Heart left ventricle (tissue), 16 donors: ENCODE measurements at regions not wholly inside any gene's neighbourhood (a gene's known extent, or its start where the extent isn't known, plus 50 kb on each side); places are given as distances from the start of the nearest gene placed in this dataset.

Experiments used
- ATAC-seq, 4 donors: fragments of 200-7000 bp; cut with Tn5 transposase; one replicate each; pipeline ENCODE4 v1.9.1; 2020 to 2022; ENCODE audit warnings: moderate library complexity in 4 of 4, mild to moderate bottlenecking in 3 of 4, moderate number of reproducible peaks in 1 of 4
- DNase-seq, 5 donors: peaks; one replicate each; pipeline ENCODE4 v3.0.0-alpha.2; 2020
- H3K27ac ChIP-seq, 12 donors: fragments of 200-600 bp; sonication (generic) in 4 of 12; one replicate each; pipeline versions ENCODE4 v1.5.0 to v1.8.0; 2016 to 2022; ENCODE audit warnings: mild to moderate bottlenecking in 2 of 12
- H3K27me3 ChIP-seq, 9 donors: fragments of 200-600 bp; sonication (generic) in 2 of 9; one replicate each; pipeline versions ENCODE4 v1.5.1 to v1.8.0; 2016 to 2022; ENCODE audit warnings: mild to moderate bottlenecking in 3 of 9
- H3K36me3 ChIP-seq, 9 donors: fragments of 200-600 bp; sonication (generic) in 2 of 9; one replicate each; pipeline versions ENCODE4 v1.5.0 to v1.8.0; 2018 to 2022; ENCODE audit warnings: mild to moderate bottlenecking in 2 of 9
- H3K4me1 ChIP-seq, 12 donors: fragments of 200-600 bp; sonication (generic) in 4 of 12; one replicate each; pipeline versions ENCODE4 v1.5.0 to v1.8.0; 2016 to 2022; ENCODE audit warnings: mild to moderate bottlenecking in 3 of 12
- H3K4me3 ChIP-seq, 12 donors: fragments of 200-600 bp; sonication (generic) in 4 of 12; one replicate each; pipeline versions ENCODE4 v1.5.0 to v1.8.0; 2017 to 2022; ENCODE audit warnings: mild to moderate bottlenecking in 9 of 12, moderate library complexity in 4 of 12
- H3K9me3 ChIP-seq, 12 donors: fragments of 200-600 bp; sonication (generic) in 4 of 12; one replicate each; pipeline versions ENCODE4 v1.5.0 to v1.8.0; 2016 to 2022; ENCODE audit warnings: mild to moderate bottlenecking in 1 of 12
- CTCF ChIP-seq, 12 donors: fragments of 200-600 bp; sonication (generic) in 4 of 12; IDR thresholded peaks; one replicate each; pipeline versions ENCODE4 v1.5.0 to v1.8.0; 2018 to 2022; ENCODE audit warnings: antibody characterized with exemption in 12 of 12, mild to moderate bottlenecking in 5 of 12
- POLR2A ChIP-seq, 2 donors: fragments of 450-650 bp; IDR thresholded peaks; one replicate each; pipeline ENCODE4 v1.6.1; 2017; ENCODE audit warnings: antibody characterized with exemption in 2 of 2, mild to moderate bottlenecking in 2 of 2, moderate library complexity in 2 of 2
- WGBS, 4 donors: extraction: QIAGEN DNeasy Blood & Tissue Kit in 2 of 4; methylation state at CpG; one replicate each; pipeline versions ENCODE4 v1.1.5 to v1.1.7; 2013 to 2018; 5-methylcytosine and 5-hydroxymethylcytosine counted together
- intact Hi-C, 10 donors: fragments of 100-400 bp; cut with DNase I; formaldehyde crosslinking; loops; one replicate each; pipeline versions ENCODE4 v1.11.1 to v1.14.2; 2022
- donor health status: ischemic (EF 13 %, LVEDD 7.1; RV severe dilation, severe dysfunction).
- donor health status: healthy with polysubstance abuse.
- donor health status: DM: no; HTN: yes; CAD: no.
- donor health status: DM: no; HTN: no; CAD: no.
- donor health status: ischemic (EF 25% LVEDD 6.9; RV normal size, moderate dysfunction).
- donor health status: ischemic (EF 25% LVEDD 5.7; RV mildly dilated, moderate dysfunction).
- donor health status: healthy.
- donor health status: DM: yes; HTN: yes; CAD: no.
- donor health status: ischemic (EF 35%, LVEDD 5.7; RV mildly dilated, moderate dysfunction).
- donor health status: nonischemic (EF 11% LVEDD 7.7; RV severe dilation, severe dysfunction).
- donor health status: DM: yes; HTN: yes; CAD: no.
- donor health status: PGD.
- donor health status: ischemic (EF 29% LVEDD 5.4; RV normal size, mild dysfunction).
- donor health status: nonischemic (EF 23%, LVEDD 6.1; RV moderate dilation, normal function).

- TF ChIP-seq POLR2A (IDR thresholded peaks at IDR 0.05): no peak
- no peak for ATAC-seq
- intact Hi-C loops: no loop called here
- 33 to 44% (median 37%) methylated on average over 3 of the region's 3 CpGs for WGBS, 4 donors
- H3K36me3 ChIP-seq: no peaks in the 10 kb centered on the region
- no peak overlapping the region for H3K4me3 ChIP-seq
- H3K9me3 ChIP-seq: no peaks in the 10 kb centered on the region
- no peaks in the 10 kb centered on the region for H3K4me1 ChIP-seq
- no peaks in the 10 kb centered on the region for H3K27me3 ChIP-seq
- no peak overlapping the region for H3K27ac ChIP-seq
- no peak for DNase-seq
Measured at GRCh38 chr4:187017147-187017546, 293.5 kb upstream of the FAT1 start.

GRCh38 chr4:187019896-187020295, 296.2 kb upstream of the FAT1 start:
- WGBS, 4 donors: 42 to 52% (median 49%) methylated on average over 8 of the region's 8 CpGs
- no peak for TF ChIP-seq POLR2A (IDR thresholded peaks at IDR 0.05)
- no peak for TF ChIP-seq CTCF (IDR thresholded peaks at IDR 0.05)
- Histone ChIP-seq H3K9me3 (no peaks in the 10 kb centered on the region), H3K4me1 (no peaks in the 10 kb centered on the region), H3K36me3 (no peaks in the 10 kb centered on the region), H3K27me3 (no peaks in the 10 kb centered on the region), H3K27ac (no peak overlapping the region), H3K4me3 (no peak overlapping the region)
- no peak for DNase-seq
- intact Hi-C loops: no loop called here
- ATAC-seq: no peak

GRCh38 chr4:187020676-187021075, 297.0 kb upstream of the FAT1 start:
- TF ChIP-seq POLR2A (IDR thresholded peaks at IDR 0.05) (no peak), CTCF (IDR thresholded peaks at IDR 0.05) (no peak)
- intact Hi-C loops: no loop called here
- H3K27me3 ChIP-seq: no peaks in the 10 kb centered on the region
- H3K9me3 ChIP-seq: no peaks in the 10 kb centered on the region
- WGBS, 4 donors: 81 to 87% (median 84%) methylated on average over 2 of the region's 2 CpGs
- no peak overlapping the region for H3K4me3 ChIP-seq
- no peak overlapping the region for H3K27ac ChIP-seq
- DNase-seq (no peak), ATAC-seq (no peak)
- H3K4me1 ChIP-seq: no peaks in the 10 kb centered on the region
- H3K36me3 ChIP-seq: no peaks in the 10 kb centered on the region

- TF ChIP-seq CTCF (IDR thresholded peaks at IDR 0.05) (no peak), POLR2A (IDR thresholded peaks at IDR 0.05) (no peak)
- Histone ChIP-seq H3K36me3 (no peaks in the 10 kb centered on the region), H3K4me3 (no peak overlapping the region), H3K4me1 (no peaks in the 10 kb centered on the region), H3K9me3 (peaks cover 0 to 3% (median 0%) of the 10 kb centered on the region in 12 donors), H3K27ac (no peak overlapping the region), H3K27me3 (no peaks in the 10 kb centered on the region)
- intact Hi-C loops: no loop called here
- WGBS, 4 donors: 82 to 86% (median 86%) methylated on average over 6 of the region's 6 CpGs
- DNase-seq: no peak
- ATAC-seq: no peak
Measured at GRCh38 chr4:187021436-187022205, 298.0 kb upstream of the FAT1 start.

GRCh38 chr4:187027272-187027671, 303.6 kb upstream of the FAT1 start:
- H3K9me3 ChIP-seq: peaks cover 0 to 11% (median 0%) of the 10 kb centered on the region in 12 donors

More at GRCh38 chr4:187027272-187027671, 303.6 kb upstream of the FAT1 start:
- no peaks in the 10 kb centered on the region for H3K36me3 ChIP-seq
- no peaks in the 10 kb centered on the region for H3K4me1 ChIP-seq
- no peak overlapping the region for H3K27ac ChIP-seq
- WGBS, 4 donors: 43 to 52% (median 46%) methylated on average over 6 of the region's 6 CpGs
- peak in 2 of 5 donors; percentile 17 to 26 for DNase-seq
- ATAC-seq: no peak
- no peak overlapping the region for H3K4me3 ChIP-seq
- H3K27me3 ChIP-seq: no peaks in the 10 kb centered on the region
- intact Hi-C loops: no loop called here
- TF ChIP-seq POLR2A (IDR thresholded peaks at IDR 0.05) (no peak), CTCF (IDR thresholded peaks at IDR 0.05) (no peak)
